ENCODE measurements at regions not wholly inside any gene's neighbourhood (a gene's known extent, or its start where the extent isn't known, plus 50 kb on each side); places are given as distances from the start of the nearest gene placed in this dataset.

- no peak for TF ChIP-seq ELK1 (IDR thresholded peaks at IDR 0.05; ENCODE audit: low read depth, low read length)
- no peak for TF ChIP-seq MEF2B (IDR thresholded peaks at IDR 0.05; ENCODE audit: partially characterized antibody, poor library complexity, severe bottlenecking)
- no peak for TF ChIP-seq BRCA1 (IDR thresholded peaks at IDR 0.05; ENCODE audit: low read depth, low read length)
- TF ChIP-seq FOXK2 (IDR thresholded peaks at IDR 0.05) = no peak
- TF ChIP-seq, protein P1, sequence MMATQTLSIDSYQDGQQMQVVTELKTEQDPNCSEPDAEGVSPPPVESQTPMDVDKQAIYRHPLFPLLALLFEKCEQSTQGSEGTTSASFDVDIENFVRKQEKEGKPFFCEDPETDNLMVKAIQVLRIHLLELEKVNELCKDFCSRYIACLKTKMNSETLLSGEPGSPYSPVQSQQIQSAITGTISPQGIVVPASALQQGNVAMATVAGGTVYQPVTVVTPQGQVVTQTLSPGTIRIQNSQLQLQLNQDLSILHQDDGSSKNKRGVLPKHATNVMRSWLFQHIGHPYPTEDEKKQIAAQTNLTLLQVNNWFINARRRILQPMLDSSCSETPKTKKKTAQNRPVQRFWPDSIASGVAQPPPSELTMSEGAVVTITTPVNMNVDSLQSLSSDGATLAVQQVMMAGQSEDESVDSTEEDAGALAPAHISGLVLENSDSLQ (IDR thresholded peaks at IDR 0.05) = no peak
- TF ChIP-seq ZNF274 (IDR thresholded peaks at IDR 0.05; ENCODE audit: insufficient read depth, insufficient read length) = no peak
Measured at GRCh38 chr17:83145358-83145738, 65.9 kb downstream of the METRNL start (continued).

DNA sequence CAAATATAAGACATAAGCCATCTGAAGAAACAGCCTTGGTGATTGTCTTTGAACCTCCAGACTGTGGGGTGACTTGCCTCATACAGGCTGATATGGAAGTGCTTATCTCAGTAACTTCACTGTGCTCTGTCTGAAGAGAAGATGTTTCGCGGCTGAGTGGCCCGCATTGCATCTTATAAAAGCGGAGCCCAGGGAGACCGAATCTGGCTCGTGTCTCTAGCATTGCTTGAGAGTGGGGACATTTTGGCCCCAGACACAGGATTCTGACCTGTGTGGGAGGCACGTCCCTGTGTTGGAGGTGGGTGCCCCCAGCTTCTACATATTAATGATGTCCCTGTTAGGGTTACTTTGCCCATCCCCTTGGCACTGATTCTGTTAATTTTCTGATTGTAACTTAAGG lies 66.4 kb downstream of the METRNL start:
- SMC1A ChIA-PET (ENCODE audit: uncharacterized antibody, unreplicated experiment) = interaction anchor here (0.7 to 1.0 kb wide), 2 partner anchors 165 to 285 kb away, joined by 3 read pairs; no protein-coding TSS in a partner anchor
- 62% methylated on average over 7 of the region's 7 CpGs for WGBS (ENCODE audit: insufficient coverage, insufficient replicate concordance, low lambda C conversion rate, missing lambda C conversion rate)
- intact Hi-C loops (cut with micrococcal nuclease; ENCODE audit: unreplicated experiment) = no loop called here

More for the DNA sequence above, 66.4 kb downstream of the METRNL start:
- no peak overlapping the region for H3K27ac ChIP-seq (ENCODE audit: control insufficient read depth, insufficient read depth)
- DNase-seq (ENCODE audit: low read depth, low spot score) (no peak), FAIRE-seq (no peak), ATAC-seq (no peak)
- H3K9ac ChIP-seq (ENCODE audit: control insufficient read depth, insufficient read depth, low read length) = no peak overlapping the region
- TF ChIP-seq CEBPB (IDR thresholded peaks at IDR 0.05; ENCODE audit: borderline replicate concordance in 1 of 2, low read depth in 2 of 2, low read length in 2 of 2) = no peak
- no peak for TF ChIP-seq IKZF2 (IDR thresholded peaks at IDR 0.05)
- TF ChIP-seq PRDM15 (CRISPR knock-in tag; IDR thresholded peaks at IDR 0.05) = no peak
- TF ChIP-seq, protein P2, sequence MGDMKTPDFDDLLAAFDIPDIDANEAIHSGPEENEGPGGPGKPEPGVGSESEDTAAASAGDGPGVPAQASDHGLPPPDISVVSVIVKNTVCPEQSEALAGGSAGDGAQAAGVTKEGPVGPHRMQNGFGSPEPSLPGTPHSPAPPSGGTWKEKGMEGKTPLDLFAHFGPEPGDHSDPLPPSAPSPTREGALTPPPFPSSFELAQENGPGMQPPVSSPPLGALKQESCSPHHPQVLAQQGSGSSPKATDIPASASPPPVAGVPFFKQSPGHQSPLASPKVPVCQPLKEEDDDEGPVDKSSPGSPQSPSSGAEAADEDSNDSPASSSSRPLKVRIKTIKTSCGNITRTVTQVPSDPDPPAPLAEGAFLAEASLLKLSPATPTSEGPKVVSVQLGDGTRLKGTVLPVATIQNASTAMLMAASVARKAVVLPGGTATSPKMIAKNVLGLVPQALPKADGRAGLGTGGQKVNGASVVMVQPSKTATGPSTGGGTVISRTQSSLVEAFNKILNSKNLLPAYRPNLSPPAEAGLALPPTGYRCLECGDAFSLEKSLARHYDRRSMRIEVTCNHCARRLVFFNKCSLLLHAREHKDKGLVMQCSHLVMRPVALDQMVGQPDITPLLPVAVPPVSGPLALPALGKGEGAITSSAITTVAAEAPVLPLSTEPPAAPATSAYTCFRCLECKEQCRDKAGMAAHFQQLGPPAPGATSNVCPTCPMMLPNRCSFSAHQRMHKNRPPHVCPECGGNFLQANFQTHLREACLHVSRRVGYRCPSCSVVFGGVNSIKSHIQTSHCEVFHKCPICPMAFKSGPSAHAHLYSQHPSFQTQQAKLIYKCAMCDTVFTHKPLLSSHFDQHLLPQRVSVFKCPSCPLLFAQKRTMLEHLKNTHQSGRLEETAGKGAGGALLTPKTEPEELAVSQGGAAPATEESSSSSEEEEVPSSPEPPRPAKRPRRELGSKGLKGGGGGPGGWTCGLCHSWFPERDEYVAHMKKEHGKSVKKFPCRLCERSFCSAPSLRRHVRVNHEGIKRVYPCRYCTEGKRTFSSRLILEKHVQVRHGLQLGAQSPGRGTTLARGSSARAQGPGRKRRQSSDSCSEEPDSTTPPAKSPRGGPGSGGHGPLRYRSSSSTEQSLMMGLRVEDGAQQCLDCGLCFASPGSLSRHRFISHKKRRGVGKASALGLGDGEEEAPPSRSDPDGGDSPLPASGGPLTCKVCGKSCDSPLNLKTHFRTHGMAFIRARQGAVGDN (IDR thresholded peaks at IDR 0.05) = no peak
- no peak for TF ChIP-seq PML (IDR thresholded peaks at IDR 0.05; ENCODE audit: low read length)
- no peak for TF ChIP-seq NFYA (IDR thresholded peaks at IDR 0.05; ENCODE audit: borderline replicate concordance, low read depth, low read length)
- TF ChIP-seq FOXK2 (IDR thresholded peaks at IDR 0.05) = no peak
- TF ChIP-seq LARP7 (IDR thresholded peaks at IDR 0.05) = no peak
- TF ChIP-seq HDGF (IDR thresholded peaks at IDR 0.05) = no peak
- CTCF ChIA-PET = no interaction called here
- peaks cover 0 to 2% of the 10 kb centered on the region in 2 experiments; a peak in 3 of 4 replicates for H3K27me3 ChIP-seq (replicated peaks in 1 of 2; ENCODE audit: control insufficient read depth in 2 of 2, insufficient read depth in 2 of 2, low read length in 1 of 2)
- no peak overlapping the region for H3K4me2 ChIP-seq (ENCODE audit: control insufficient read depth, insufficient read depth)
- POLR2A ChIA-PET = no interaction called here
- RAD21 ChIA-PET (ENCODE audit: unreplicated experiment) = no interaction called here
- in situ Hi-C loops (cut with MboI) = no loop called here
- H3K36me3 ChIP-seq (ENCODE audit: control insufficient read depth in 2 of 2, insufficient read depth in 2 of 2, low read length in 1 of 2) = no peaks in the 10 kb centered on the region
- no peaks in the 10 kb centered on the region for H3K4me1 ChIP-seq (ENCODE audit: control insufficient read depth, insufficient read depth, low read length)
- BruUV-seq (replicated peaks) = no TSS peak
- no peaks in the 10 kb centered on the region; the same call in 1 of the 3 replicates for H3K9me3 ChIP-seq (replicated peaks; ENCODE audit: control insufficient read depth, insufficient read depth, low read length)
- H2AFZ ChIP-seq (ENCODE audit: control insufficient read depth, low read depth, low read length) = no peak overlapping the region
- no peaks in the 10 kb centered on the region for H3K79me2 ChIP-seq (ENCODE audit: control insufficient read depth, insufficient read depth, low read length)
- H3K4me3 ChIP-seq = no peak overlapping the region
- no peaks in the 10 kb centered on the region for H4K20me1 ChIP-seq (ENCODE audit: control insufficient read depth, insufficient read depth)

Measured in GM12878 (cell line).